ENCODE measurements at regions not wholly inside any gene's neighbourhood (a gene's known extent, or its start where the extent isn't known, plus 50 kb on each side); places are given as distances from the start of the nearest gene placed in this dataset.
"Not testable (repeated sequence)": the region's sequence is repeated elsewhere in the genome, so short reads cannot be mapped to it uniquely, and the experiment has no call there.

GRCh38 chr13:34349091-34349722, 531.3 kb downstream of the RFC3 start:
- in situ Hi-C loops (cut with HindIII; ENCODE audit: low sequenced_read_pairs): no loop called here

DNA sequence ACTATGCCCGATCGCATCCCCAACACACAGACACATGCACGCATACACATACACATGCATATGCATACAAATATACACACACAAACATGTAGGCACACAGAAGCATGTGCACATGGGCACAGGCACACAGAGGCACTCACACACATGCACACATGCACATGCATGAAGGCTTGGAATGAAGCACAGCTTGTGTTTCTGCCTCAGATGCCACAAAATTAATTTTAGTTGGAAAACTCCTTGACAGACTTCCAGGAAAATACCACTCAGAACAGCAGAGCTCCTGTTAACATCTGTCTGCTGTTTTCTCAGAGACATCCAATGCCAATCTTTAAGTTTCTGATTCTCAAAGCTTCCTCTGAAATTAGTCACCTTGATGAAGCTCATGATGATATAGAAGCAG, 532.7 kb downstream of the RFC3 start:
- in situ Hi-C loops (cut with HindIII; ENCODE audit: low sequenced_read_pairs): no loop called here

GRCh38 chr13:34351134-34351533, 533.2 kb downstream of the RFC3 start:
- in situ Hi-C loops (cut with HindIII; ENCODE audit: low sequenced_read_pairs): no loop called here

DNA sequence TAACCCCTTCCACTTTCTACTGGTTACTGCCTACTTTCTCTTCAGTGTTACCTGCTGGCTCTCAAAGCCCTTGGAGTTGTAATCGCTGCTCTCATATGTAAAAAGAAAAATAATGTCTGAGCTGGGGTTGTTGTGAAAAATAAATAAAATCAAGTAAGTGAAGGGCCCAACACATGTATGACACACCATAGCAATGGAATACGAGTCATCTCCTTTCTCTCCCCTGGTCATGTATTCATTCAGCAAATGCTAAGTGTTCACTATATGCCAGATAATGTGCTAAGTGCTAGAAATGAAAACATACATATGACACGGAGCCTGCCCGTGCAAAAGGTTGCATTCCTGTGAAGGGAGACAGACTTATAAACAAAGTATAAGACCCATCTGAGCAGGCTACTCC, 535.0 kb downstream of the RFC3 start:
- in situ Hi-C loops (cut with HindIII; ENCODE audit: low sequenced_read_pairs): no loop called here

GRCh38 chr13:34356686-34357434, 538.9 kb downstream of the RFC3 start:
- in situ Hi-C loops (cut with HindIII; ENCODE audit: low sequenced_read_pairs): no loop called here

DNA sequence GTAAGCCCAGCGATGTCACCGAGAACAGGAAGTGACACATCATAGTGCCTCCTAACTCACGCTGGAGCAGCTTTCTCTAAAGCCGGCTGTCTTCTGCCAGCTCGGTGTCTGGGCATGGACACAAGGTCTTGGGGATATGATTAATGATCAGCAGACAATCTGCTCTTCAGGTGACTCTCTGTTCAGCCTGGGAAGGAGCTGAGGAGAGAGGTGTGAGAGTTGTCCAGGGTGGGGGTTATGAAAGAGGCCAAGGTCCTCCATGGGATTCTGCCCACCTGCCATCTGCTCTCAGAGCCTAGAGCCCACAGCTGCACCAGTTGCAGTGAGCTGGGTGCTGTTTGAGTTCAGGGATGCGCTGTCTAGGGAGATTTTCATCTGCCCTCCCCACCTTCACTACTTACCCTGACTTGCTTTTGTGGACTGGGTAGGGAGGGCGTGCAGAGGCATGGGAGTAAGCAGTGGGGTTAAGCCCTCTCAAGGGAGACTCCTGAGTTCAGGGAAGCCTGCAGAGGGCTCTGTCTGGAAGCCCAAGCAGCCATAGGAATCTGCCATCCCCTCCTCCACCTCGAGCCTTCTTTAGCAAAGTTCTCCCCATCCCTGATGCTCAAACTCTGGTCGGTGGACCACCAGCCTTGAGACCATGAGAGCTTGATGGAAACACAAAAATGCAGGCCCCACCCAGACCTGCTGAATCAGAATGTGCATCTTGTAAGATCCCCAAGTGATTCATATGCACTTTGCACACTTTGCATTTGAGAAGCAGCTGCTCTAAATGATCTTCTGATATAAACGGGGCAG, 539.7 kb downstream of the RFC3 start:
- in situ Hi-C loops (cut with HindIII; ENCODE audit: low sequenced_read_pairs): no loop called here

DNA sequence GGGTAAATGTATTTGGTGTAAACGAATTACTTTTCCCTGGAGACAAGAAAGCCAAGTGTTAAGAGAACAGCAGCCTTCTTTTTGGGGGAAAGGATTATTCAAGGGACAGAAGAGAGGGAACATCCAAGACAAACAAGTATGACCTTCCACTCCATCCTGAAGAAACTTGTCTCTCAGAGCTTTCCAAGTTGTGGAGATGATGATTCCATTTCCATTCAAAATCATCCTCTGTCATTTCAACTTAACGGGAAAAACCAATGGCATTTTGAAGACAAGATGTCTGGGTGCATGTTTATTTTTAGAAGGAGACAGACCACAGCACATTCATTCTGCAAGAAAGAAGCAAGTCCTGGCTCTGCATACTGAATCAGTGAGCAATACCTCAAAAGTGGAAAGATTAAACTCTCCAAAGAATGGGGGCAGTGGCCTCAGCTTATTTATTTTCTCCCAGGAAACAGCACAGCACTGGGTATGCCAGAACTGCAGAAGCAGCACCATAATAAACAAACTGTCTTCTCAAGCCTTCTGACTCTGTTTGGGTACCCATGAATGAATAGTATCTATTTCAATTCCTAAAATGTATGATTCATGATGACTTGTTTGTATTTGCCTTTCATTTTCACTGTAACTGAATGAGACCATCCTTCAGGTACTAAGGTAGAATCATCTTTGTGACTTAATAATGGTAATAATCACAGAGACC, 541.0 kb downstream of the RFC3 start:
- in situ Hi-C loops (cut with HindIII; ENCODE audit: low sequenced_read_pairs): no loop called here

DNA sequence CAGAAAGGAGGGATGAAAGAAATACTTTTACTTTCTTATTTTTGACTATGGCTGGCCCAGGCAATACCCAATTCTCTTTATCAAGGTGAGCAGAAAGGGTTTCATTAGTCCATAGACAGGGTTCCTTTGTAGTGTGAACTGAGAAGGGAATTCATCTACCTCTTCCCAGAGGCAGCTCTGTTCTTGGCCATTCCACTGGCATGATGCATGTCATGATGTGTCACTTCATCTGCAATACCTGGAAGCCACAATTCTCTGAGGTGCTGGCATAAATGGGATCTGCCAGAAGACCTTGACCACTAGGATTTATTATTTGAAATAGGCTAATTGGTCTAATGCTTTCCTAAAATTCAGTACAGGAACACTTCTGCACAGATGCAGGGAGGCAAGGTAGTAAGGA, 542.8 kb downstream of the RFC3 start:
- in situ Hi-C loops (cut with HindIII; ENCODE audit: low sequenced_read_pairs): no loop called here

DNA sequence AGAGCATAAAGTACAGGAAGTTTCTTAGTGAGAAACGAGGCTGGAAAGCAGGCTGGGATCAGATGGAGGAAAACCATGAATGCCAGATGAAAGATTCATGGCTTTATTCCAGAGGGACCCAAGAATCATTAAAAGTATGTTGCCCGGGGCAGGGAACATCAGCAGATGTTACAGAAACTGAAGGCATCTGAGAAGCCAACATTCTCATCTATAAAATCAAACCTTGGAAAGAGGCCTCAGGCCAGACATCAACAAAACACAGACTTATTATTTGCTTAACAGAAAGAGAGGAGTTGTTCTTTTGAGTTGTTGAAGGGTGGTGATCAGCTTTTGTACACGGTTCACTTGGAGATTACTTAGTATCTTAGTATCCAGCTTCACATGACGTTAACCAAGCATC, 543.6 kb downstream of the RFC3 start:
- in situ Hi-C loops (cut with HindIII; ENCODE audit: low sequenced_read_pairs): no loop called here

GRCh38 chr13:34363266-34363665, 545.3 kb downstream of the RFC3 start:
- in situ Hi-C loops (cut with HindIII; ENCODE audit: low sequenced_read_pairs): no loop called here

- in situ Hi-C loops (cut with HindIII; ENCODE audit: low sequenced_read_pairs): no loop called here
Observed at GRCh38 chr13:34364633-34365032, 546.7 kb downstream of the RFC3 start.

- in situ Hi-C loops (cut with HindIII; ENCODE audit: low sequenced_read_pairs): no loop called here
Observed at GRCh38 chr13:34369931-34370330, 552.0 kb downstream of the RFC3 start.

- in situ Hi-C loops (cut with HindIII; ENCODE audit: low sequenced_read_pairs): no loop called here
Observed at GRCh38 chr13:34371108-34371507, 553.2 kb downstream of the RFC3 start.

GRCh38 chr13:34371645-34372395, 553.9 kb downstream of the RFC3 start:
- in situ Hi-C loops (cut with HindIII; ENCODE audit: low sequenced_read_pairs): no loop called here

GRCh38 chr13:34372581-34372980, 554.6 kb downstream of the RFC3 start:
- in situ Hi-C loops (cut with HindIII; ENCODE audit: low sequenced_read_pairs): no loop called here

DNA sequence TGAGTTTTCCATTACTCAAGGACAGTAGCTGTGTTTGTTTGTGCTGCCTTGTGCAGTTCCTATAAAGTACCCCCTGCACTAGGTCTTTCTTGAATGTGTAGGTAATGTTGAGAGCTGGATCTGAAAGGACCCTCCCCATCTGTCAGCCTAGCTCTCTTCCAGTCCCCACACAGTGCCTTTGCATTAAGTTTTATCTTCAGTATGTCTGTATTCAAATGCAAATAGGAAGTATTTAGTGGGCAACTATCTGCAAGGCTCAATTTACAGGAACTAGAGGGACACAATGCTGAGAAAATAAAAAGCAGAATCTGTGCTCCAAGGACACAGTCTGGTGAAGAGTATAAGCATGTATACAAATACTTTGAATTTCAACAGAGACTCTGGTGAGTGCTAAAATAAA, 558.5 kb downstream of the RFC3 start:
- in situ Hi-C loops (cut with HindIII; ENCODE audit: low sequenced_read_pairs): no loop called here

GRCh38 chr13:34381228-34381627, 560.8 kb upstream of the NBEA start:
- in situ Hi-C loops (cut with HindIII; ENCODE audit: low sequenced_read_pairs): no loop called here

GRCh38 chr13:34383728-34384127, 558.3 kb upstream of the NBEA start:
- in situ Hi-C loops (cut with HindIII; ENCODE audit: low sequenced_read_pairs): no loop called here

DNA sequence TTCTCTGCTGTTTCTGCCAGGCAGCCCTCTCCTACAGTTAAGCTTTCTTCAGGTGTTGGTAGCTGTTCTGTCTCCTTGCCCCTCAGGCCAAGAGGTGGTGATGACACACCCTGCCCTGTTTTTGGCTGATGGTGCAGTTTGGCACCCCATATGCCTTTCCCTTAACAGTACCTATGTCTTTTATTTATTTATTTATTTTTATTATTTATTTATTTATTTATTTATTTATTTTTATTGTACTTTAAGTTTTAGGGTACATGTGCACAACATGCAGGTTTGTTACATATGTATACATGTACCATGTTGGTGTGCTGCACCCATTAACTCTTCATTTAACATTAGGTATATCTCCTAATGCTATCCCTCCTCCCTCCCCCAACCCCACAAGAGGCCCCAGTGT, 555.8 kb upstream of the NBEA start:
- in situ Hi-C loops (cut with HindIII; ENCODE audit: low sequenced_read_pairs): not testable (repeated sequence)

- in situ Hi-C loops (cut with HindIII; ENCODE audit: low sequenced_read_pairs): no loop called here
Observed at GRCh38 chr13:34391076-34391475, 551.0 kb upstream of the NBEA start.

- in situ Hi-C loops (cut with HindIII; ENCODE audit: low sequenced_read_pairs): no loop called here
Observed at GRCh38 chr13:34401696-34402095, 540.4 kb upstream of the NBEA start.

All from endothelial cell of hepatic sinusoid (primary cell).